Fibroblast of lung (primary cell): ENCODE measurements at regions not wholly inside any gene's neighbourhood (a gene's known extent, or its start where the extent isn't known, plus 50 kb on each side); places are given as distances from the start of the nearest gene placed in this dataset.
"Not testable (repeated sequence)": the region's sequence is repeated elsewhere in the genome, so short reads cannot be mapped to it uniquely, and the experiment has no call there.

ENCODE experiments used
- DNase-seq, 2 donors: peaks; one replicate each; pipeline versions ENCODE4 v3.0.0 to v3.0.0-alpha.2; 2010; ENCODE audit warnings: low read depth in 2 of 2
- H2AFZ ChIP-seq: 2 replicates; pipeline ENCODE4 v1.5.1; 2012; ENCODE audit warnings: low read length, control low read depth, inconsistent platforms
- H3K27ac ChIP-seq: 2 replicates; pipeline ENCODE4 v1.5.1; 2011; ENCODE audit warnings: low read length, control low read depth; ENCODE audit not compliant: insufficient read depth
- H3K27me3 ChIP-seq: 2 replicates; pipeline ENCODE4 v1.5.1; 2011; ENCODE audit warnings: mild to moderate bottlenecking, low read length; ENCODE audit not compliant: control insufficient read depth, insufficient read depth
- H3K36me3 ChIP-seq: 2 replicates; pipeline ENCODE4 v1.5.1; 2011; ENCODE audit warnings: low read length; ENCODE audit not compliant: control insufficient read depth, insufficient read depth
- H3K4me1 ChIP-seq: 2 replicates; pipeline ENCODE4 v1.5.1; 2011; ENCODE audit warnings: low read length; ENCODE audit not compliant: control insufficient read depth, insufficient read depth; ENCODE audit errors: extremely low read depth
- H3K4me2 ChIP-seq: 2 replicates; pipeline ENCODE4 v1.5.1; 2011; ENCODE audit warnings: low read length, control low read depth; ENCODE audit not compliant: insufficient read depth; ENCODE audit errors: extremely low read depth
- H3K4me3 ChIP-seq, 4 experiments: fragments of 200-600 bp in 1 of 4; sonication (generic) in 1 of 4; replicated peaks in 1 of 4; 2 replicates each; pipeline ENCODE4 v1.5.1; 2011 to 2016; ENCODE audit warnings: low read length in 4 of 4, low read depth in 3 of 4, mild to moderate bottlenecking in 3 of 4, control low read depth in 2 of 4, inconsistent platforms in 1 of 4, mixed read lengths in 1 of 4; ENCODE audit not compliant: insufficient read depth in 1 of 4; ENCODE audit errors: control extremely low read depth in 1 of 4
- H3K79me2 ChIP-seq: 2 replicates; pipeline ENCODE4 v1.5.1; 2012; ENCODE audit warnings: mild to moderate bottlenecking, low read length, inconsistent platforms; ENCODE audit not compliant: control insufficient read depth, insufficient read depth
- H3K9ac ChIP-seq: 2 replicates; pipeline ENCODE4 v1.5.1; 2011; ENCODE audit warnings: mild to moderate bottlenecking, low read length, control low read depth; ENCODE audit not compliant: insufficient read depth
- H3K9me3 ChIP-seq: 2 replicates; pipeline ENCODE4 v1.5.1; 2012; ENCODE audit warnings: low read depth, low read length; ENCODE audit not compliant: control insufficient read depth, insufficient read depth
- H4K20me1 ChIP-seq: 2 replicates; pipeline ENCODE4 v1.5.1; 2011; ENCODE audit warnings: low read length; ENCODE audit not compliant: control insufficient read depth, insufficient read depth; ENCODE audit errors: extremely low read depth
- EZH2 ChIP-seq: IDR thresholded peaks from 2 replicates; pipeline ENCODE4 v1.5.1; 2012; ENCODE audit warnings: low read length, control low read depth, mild to moderate bottlenecking; ENCODE audit errors: missing control alignments
- TF ChIP-seq, protein P1 (sequence below), 2 donors: IDR thresholded peaks in 1 of 2; conservative IDR thresholded peaks in 1 of 2; 1 replicate in 1 of 2; 2 replicates in 1 of 2; pipeline ENCODE4 v1.5.1; 2011 to 2012; ENCODE audit warnings: low read length in 2 of 2, control low read depth in 1 of 2, inconsistent platforms in 1 of 2, low read depth in 1 of 2, mild to moderate bottlenecking in 1 of 2

DNA sequence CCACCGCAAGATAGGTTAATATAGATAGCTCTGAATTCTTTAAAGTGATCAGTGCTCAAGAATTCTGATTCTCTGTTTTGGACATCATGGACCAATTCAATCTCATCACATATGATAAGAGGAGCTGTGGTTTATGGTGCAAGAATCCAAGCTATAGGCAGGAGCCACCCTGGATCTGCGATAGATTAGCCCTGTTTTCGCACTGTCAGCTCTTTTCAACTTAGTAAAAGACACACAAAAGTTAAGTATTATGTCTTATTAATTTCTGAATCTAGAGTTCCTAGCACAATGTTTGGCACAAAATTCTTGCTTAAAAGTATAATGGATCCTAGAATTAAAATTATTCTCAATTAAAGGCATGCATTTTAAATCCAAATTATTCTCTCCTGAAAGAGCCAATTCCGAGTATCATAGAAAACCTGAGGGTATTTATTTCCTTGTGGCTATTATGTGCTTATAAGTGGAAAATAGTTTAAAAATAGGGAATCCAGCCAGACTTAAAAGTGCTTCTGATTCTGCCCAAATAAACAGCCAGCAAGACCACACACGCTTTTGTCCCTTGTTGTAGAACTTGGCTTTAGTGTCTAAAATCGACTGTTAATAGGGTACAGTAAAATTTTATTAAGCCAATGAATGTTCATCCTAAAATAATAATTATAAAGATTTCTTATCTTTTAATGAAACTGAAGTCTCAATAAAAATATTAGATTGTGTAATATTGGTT is 184.9 kb upstream of the FLRT2 start:
- Histone ChIP-seq H3K27me3 (no peaks in the 10 kb centered on the region), H3K4me3 (no peak overlapping the region), H3K9me3 (no peaks in the 10 kb centered on the region), H2AFZ (no peak overlapping the region), H3K27ac (no peak overlapping the region), H3K36me3 (no peaks in the 10 kb centered on the region), H3K4me2 (no peak overlapping the region), H3K4me1 (no peaks in the 10 kb centered on the region), H4K20me1 (no peaks in the 10 kb centered on the region), H3K79me2 (no peaks in the 10 kb centered on the region), H3K9ac (no peak overlapping the region)
- TF ChIP-seq EZH2: no peak
- TF ChIP-seq, protein P1, sequence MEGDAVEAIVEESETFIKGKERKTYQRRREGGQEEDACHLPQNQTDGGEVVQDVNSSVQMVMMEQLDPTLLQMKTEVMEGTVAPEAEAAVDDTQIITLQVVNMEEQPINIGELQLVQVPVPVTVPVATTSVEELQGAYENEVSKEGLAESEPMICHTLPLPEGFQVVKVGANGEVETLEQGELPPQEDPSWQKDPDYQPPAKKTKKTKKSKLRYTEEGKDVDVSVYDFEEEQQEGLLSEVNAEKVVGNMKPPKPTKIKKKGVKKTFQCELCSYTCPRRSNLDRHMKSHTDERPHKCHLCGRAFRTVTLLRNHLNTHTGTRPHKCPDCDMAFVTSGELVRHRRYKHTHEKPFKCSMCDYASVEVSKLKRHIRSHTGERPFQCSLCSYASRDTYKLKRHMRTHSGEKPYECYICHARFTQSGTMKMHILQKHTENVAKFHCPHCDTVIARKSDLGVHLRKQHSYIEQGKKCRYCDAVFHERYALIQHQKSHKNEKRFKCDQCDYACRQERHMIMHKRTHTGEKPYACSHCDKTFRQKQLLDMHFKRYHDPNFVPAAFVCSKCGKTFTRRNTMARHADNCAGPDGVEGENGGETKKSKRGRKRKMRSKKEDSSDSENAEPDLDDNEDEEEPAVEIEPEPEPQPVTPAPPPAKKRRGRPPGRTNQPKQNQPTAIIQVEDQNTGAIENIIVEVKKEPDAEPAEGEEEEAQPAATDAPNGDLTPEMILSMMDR (conservative IDR thresholded peaks at IDR 0.05 in 1 of 2, IDR thresholded peaks at IDR 0.05 in 1 of 2; ENCODE audit: low read depth in 1 of 2, low read length in 2 of 2): no peak
- no peak for DNase-seq

DNA sequence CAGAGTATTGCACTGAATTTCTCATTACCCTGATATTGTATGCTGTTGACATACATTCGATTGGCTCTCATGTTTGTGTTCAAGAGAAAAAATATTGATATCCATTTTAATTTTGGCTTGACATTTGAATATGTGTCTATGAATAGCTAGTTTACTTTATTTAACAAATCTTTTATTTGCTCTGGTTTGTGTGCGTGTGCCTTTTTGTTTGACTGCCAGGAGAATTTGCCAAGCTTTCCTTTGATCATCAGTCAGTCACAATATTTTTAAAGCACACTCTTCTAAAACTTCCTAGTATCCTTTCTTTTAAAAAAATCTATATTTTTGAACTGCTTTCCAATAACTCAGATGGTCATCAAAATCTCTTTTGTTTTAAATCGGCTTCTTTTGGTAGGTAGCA is 179.3 kb upstream of the FLRT2 start:
- no peak overlapping the region for H3K9ac ChIP-seq
- H2AFZ ChIP-seq: no peak overlapping the region
- no peaks in the 10 kb centered on the region for H3K4me1 ChIP-seq
- H3K36me3 ChIP-seq: no peaks in the 10 kb centered on the region
- no peaks in the 10 kb centered on the region for H3K27me3 ChIP-seq
- TF ChIP-seq, protein P1 (conservative IDR thresholded peaks at IDR 0.05 in 1 of 2, IDR thresholded peaks at IDR 0.05 in 1 of 2; ENCODE audit: low read depth in 1 of 2, low read length in 2 of 2): no peak
- TF ChIP-seq EZH2: no peak
- H3K79me2 ChIP-seq: no peaks in the 10 kb centered on the region
- no peak overlapping the region for H3K27ac ChIP-seq
- H3K9me3 ChIP-seq: no peaks in the 10 kb centered on the region
- H3K4me2 ChIP-seq: no peak overlapping the region
- H4K20me1 ChIP-seq: no peaks in the 10 kb centered on the region
- H3K4me3 ChIP-seq: no peak overlapping the region
- no peak for DNase-seq

DNA sequence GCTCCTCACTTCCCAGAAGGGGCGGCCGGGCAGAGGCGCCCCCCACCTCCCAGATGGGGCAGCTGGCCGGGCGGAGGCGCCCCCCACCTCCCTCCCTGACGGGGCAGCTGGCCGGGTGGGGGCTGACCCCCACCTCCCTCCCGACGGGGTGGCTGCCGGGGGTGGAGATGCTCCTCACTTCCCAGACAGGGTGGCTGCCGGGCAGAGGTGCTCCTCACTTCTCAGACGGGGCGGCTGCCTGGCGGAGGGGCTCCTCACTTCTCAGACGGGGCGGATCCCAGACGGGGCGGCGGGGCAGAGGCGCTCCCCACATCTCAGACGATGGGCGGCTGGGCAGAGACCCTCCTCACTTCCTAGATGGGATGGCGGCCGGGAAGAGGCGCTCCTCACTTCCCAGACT is 177.4 kb upstream of the FLRT2 start:
- H3K4me1 ChIP-seq, DNase-seq: not testable (repeated sequence)

More for the DNA sequence above, 177.4 kb upstream of the FLRT2 start:
- not testable (repeated sequence) for H3K4me3 ChIP-seq, H3K27ac ChIP-seq, H3K27me3 ChIP-seq, H3K4me2 ChIP-seq, H4K20me1 ChIP-seq, H3K9ac ChIP-seq, H3K79me2 ChIP-seq, H2AFZ ChIP-seq, H3K36me3 ChIP-seq, H3K9me3 ChIP-seq
